Left kidney (tissue), 1 donor: ENCODE measurements at regions not wholly inside any gene's neighbourhood (a gene's known extent, or its start where the extent isn't known, plus 50 kb on each side); places are given as distances from the start of the nearest gene placed in this dataset.
A peak's percentile ranks its signal among the peaks of the same experiment; 100 is the strongest.
"Not testable (repeated sequence)": the region's sequence is repeated elsewhere in the genome, so short reads cannot be mapped to it uniquely, and the experiment has no call there.

Experiments
- DNase-seq: peaks from one replicate; pipeline ENCODE4 v3.0.0-alpha.2; 2013

GRCh38 chr20:55937283-55937682, 68.0 kb downstream of the CBLN4 start:
- DNase-seq = no peak

- no peak for DNase-seq
Observed at GRCh38 chr20:55936209-55936595, 69.1 kb downstream of the CBLN4 start.

- DNase-seq = no peak
Observed at GRCh38 chr20:55935448-55936208, 69.7 kb downstream of the CBLN4 start.

GRCh38 chr20:55934146-55934545, 71.2 kb downstream of the CBLN4 start:
- DNase-seq = peak; percentile 34

GRCh38 chr20:55930876-55931275, 74.4 kb downstream of the CBLN4 start:
- not testable (repeated sequence) for DNase-seq

- peak; percentile 46 for DNase-seq
Observed at GRCh38 chr20:55928266-55928665, 77.1 kb downstream of the CBLN4 start.

GRCh38 chr20:55919956-55920355, 85.4 kb downstream of the CBLN4 start:
- no peak for DNase-seq

GRCh38 chr20:55919319-55919718, 86.0 kb downstream of the CBLN4 start:
- no peak for DNase-seq

- DNase-seq = no peak
Observed at GRCh38 chr20:55918471-55918870, 86.8 kb downstream of the CBLN4 start.

- no peak for DNase-seq
Observed at GRCh38 chr20:55893031-55893430, 112.3 kb downstream of the CBLN4 start.

GRCh38 chr20:55888685-55889084, 116.6 kb downstream of the CBLN4 start:
- no peak for DNase-seq

GRCh38 chr20:55882910-55883309, 122.4 kb downstream of the CBLN4 start:
- peak; percentile 6 for DNase-seq

- no peak for DNase-seq
Observed at GRCh38 chr20:55882286-55882685, 123.0 kb downstream of the CBLN4 start.

- DNase-seq = peak; percentile 3
Observed at GRCh38 chr20:55881204-55881603, 124.1 kb downstream of the CBLN4 start.

- DNase-seq = no peak
Observed at GRCh38 chr20:55880361-55880760, 125.0 kb downstream of the CBLN4 start.

- no peak for DNase-seq
Observed at GRCh38 chr20:55855052-55855451, 150.3 kb downstream of the CBLN4 start.

GRCh38 chr20:55830121-55830827, 175.0 kb downstream of the CBLN4 start:
- DNase-seq = no peak

- no peak for DNase-seq
Observed at GRCh38 chr20:55805138-55805537, 200.2 kb downstream of the CBLN4 start.

GRCh38 chr20:55800552-55801245, 204.6 kb downstream of the CBLN4 start:
- DNase-seq = no peak

GRCh38 chr20:55793986-55794385, 211.3 kb downstream of the CBLN4 start:
- no peak for DNase-seq

GRCh38 chr20:55792049-55792448, 213.3 kb downstream of the CBLN4 start:
- no peak for DNase-seq

- DNase-seq = no peak
Observed at GRCh38 chr20:55790178-55790577, 215.1 kb downstream of the CBLN4 start.

GRCh38 chr20:55784036-55784435, 221.3 kb downstream of the CBLN4 start:
- no peak for DNase-seq
